HG02943 (cell line): ENCODE measurements at regions not wholly inside any gene's neighbourhood (a gene's known extent, or its start where the extent isn't known, plus 50 kb on each side); places are given as distances from the start of the nearest gene placed in this dataset.

Source experiments
- ATAC-seq: cut with Tn5 transposase; IDR thresholded peaks from one replicate; pipeline ENCODE4 v1.9.1; 2021; ENCODE audit warnings: mild to moderate bottlenecking, low read depth, moderate library complexity; ENCODE audit not compliant: unreplicated experiment

DNA sequence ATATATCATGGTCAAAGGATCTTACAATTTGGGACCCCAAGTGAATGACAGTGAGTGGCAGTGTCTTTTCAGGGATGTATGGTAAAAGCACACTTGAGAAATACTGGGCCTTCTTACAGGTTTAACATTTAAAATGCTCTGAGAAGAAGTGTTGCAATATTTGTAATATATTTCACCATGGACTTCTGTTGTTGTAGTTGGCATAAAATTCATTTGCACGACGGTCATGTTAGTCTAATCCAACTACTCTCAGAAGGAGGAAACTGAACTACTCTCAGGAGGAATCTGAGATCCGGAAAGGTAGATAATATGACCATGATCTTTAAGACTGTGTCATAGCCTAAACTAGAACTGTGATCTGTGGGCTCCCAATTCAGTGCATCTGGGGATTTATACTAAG, 700.1 kb downstream of the HDGFL1 start:
- no peak for ATAC-seq

DNA sequence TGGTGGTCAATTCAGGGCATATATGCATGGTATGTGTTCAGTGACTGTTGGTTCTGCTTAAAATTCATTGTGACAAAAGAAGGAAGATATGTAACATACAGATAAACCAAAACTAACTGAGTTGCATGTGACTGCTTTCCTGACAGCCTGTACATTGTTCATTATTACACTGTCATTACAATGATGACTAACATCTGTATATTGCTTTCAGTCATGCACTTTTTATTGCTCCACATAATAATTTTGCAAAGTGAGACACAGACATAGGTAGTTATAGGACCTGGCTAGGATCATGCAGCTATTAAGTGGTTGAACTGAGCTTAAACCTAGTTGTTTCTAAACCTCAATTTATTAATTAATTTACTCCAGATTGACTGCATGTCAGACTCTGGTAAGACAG, 703.2 kb downstream of the HDGFL1 start:
- no peak for ATAC-seq

DNA sequence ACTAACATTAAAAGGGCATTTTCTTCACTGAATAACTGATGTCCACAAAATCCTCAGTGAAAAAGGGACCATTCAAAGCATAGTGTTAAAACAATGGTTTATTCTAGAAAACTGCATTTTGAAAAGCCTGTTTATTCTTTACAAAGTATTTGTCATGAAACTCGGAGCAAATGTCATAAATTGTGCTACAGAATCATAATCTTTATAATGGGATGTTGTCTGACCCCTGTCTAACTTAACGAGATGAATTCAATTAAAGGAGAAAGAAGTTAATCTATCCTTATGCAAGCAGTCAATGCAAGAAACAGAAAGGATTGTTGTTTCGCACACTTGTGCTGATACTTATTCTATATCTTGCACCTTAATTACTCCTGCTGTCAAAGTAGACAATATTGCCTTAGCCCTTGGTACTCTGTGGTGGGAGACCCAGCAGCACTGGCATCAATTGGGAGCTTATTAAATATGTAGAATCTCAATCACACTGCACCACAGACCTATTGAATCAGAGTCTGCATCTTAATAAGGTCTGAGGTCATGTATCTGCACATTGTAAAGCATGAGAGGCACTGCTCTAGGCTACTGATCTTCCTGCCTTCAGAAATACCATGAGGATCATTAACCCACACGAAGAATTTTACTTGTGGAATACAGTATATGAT, 708.3 kb downstream of the HDGFL1 start:
- ATAC-seq: no peak

DNA sequence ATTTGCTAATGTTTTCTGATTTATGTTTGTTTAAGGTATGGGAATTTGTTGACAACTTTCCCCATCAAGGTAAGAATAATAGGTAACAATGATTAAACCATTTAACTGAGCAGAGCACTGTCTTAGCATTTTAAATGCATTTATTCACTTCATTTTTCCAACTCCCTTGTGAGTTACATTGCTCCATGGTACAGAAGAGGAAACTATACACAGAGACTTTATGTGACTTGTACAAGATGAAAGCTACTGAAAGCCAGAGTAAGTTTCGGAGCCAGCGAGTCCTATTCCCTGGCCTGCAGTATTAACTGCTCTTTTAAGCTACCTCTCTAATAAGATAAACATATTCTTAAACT, 708.8 kb downstream of the HDGFL1 start:
- no peak for ATAC-seq

DNA sequence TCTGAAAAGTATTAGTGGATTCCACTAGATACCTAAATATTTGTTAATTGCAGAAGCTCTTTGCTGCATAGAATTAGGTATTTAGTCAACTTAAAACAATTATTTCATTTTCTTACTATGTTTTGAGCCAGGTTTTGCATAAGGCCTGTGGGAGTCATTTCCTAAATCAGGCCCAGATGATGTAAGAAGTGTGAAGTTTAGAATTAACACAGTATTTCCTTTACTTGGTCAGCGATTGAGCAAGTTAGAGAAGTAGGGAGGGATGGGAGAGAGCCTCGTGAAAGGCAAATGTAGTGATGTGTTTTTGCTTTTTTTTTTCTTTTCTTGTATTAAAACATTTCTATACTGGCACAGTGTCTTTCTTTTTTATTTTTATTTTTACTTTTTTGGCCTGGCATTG, 711.1 kb downstream of the HDGFL1 start:
- no peak for ATAC-seq

DNA sequence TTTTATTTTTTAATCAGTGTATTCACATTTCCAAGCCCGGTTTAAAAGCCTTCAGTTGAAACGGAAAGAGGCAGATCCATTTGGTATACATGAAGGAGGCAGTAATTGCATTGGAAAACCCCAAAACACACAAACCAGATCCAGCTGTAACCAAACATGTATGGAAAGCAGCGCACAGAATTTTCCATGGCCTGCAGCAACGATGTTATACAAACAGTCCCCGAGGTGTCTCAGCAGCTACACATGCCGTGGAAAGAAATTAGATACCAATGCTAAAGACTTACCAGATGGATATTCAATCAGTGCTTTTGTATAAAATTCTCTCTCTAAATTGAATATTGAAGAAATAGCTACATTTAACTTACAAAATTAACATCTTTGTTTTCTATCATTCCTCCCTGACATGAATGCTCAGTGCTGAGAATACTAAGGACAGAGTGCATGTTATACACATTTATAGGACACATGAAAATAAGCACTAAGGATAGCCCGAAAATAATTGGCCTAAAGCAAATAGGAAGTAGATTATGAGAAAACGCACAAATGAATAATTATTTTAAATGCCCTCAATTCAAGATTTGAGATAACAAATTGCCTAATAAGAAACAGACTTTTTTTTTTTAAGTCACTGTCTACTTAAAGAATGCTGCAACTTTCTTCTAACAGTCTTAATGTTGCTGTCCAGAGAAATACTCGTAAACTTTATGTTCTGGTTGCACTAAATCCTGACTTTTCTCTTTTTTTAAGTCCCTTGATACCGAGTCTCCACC, 713.1 kb downstream of the HDGFL1 start:
- ATAC-seq: no peak

DNA sequence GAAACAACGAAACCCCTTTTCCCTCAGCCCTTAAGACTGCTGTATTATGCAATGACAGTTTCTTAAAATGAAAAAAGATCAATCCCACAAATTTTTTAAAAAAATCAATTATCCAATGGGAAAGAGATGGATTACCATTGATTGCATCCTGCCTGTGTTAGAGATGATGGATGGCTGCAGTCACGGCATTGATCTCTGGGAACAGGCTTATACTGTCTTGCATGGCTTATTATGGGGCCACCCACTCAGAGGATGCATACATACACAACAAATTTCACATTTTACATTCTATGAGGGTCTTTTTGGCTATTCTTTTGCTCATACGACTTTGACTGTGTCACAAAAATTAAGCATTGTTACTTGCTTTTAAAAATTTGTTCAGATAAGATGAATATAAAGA, 724.3 kb downstream of the HDGFL1 start:
- no peak for ATAC-seq

DNA sequence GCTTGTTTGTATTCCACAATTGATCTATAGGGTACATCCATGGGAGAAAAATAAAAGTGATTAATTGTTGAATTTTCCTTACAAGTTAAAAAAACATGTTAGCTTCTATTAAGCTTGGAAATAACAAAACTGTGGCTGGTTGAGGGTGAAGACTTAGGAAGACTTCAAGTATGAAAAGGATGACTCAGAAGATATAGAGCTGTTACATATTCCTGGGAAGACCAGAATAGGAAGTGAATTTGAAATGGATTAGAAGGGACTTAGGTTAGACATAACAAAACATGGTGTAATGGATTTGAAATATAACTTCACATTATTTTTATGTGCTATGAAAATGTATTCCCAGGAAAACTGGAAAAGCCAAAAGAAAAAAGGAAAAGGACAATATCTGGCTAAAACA, 732.2 kb downstream of the HDGFL1 start:
- no peak for ATAC-seq

DNA sequence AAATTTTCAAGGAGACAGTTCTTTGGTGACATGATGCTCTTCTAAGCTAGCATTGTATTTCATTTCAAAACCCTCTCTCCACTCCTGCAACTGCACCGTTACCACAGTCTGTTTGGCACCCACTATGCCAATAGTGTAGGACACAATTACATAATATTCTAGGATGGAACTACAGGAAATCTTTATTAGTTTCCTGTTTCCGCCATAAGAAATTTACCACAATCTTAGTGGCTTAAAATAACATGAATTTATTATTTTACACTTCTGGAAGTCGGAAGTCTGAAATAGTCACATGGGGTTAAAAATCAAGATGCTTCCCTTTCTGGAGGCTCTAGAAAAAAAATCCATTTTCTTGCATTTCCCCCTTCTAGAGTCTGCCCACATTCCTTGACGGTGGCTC, 733.1 kb downstream of the HDGFL1 start:
- no peak for ATAC-seq

DNA sequence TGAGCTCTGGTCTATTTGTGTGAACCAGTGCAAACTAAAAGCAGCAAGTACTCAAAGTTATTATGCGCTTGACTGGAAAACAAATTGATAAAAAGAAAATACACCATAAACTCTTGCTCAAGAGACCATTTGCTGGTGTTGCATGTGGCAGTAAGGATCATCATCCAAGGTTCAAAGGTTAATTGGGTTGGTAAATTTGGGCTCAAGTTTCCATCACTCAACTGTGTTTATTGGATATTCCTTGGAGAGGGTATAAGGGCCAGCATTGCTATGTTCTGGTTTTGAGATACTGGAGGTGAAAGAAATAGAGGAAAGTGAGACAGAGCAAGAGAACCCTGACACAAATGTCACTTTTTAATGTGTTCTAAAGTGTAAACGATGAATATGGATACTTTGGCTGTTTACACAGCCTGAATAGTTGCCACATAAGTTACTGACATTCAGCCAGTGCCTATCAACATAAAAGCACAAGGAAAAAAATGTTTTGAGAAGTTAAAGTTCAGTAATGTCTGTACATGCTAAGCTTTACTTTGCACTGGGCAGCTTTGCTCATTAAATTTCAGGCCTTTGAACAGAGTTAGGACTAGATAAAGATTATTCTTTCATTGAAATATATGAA, 736.1 kb downstream of the HDGFL1 start:
- no peak for ATAC-seq

DNA sequence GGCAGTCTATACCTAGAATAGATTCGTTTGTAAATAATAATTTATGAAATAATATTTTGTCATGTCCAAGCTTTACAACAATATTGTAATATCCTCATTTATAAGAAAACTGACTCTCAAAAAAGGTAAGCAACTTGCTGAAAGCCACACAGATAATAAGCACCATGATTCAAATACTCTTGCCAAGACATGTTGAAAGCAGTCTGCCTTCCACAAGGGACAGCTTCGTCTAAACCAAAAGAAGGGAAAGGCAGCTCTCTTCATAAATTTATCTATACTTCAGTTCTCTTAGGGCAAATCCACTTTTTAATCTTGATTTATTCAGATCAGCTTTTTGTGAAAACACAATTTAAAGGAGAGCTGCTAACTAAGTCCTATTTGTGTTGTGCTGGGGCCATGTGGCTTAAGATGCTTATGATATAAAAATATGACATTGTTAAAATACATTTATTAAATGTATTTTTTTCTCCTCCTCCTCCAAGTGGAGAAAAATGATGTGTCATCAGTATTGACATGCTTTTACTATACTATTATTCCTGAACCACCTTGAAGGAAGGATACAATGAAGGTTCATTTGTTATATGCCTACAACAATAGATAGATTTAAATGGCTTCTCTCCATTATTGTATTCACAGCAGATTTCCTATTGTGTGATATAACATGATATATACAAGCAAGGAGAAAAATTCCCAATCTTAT, 737.0 kb downstream of the HDGFL1 start:
- ATAC-seq: no peak

DNA sequence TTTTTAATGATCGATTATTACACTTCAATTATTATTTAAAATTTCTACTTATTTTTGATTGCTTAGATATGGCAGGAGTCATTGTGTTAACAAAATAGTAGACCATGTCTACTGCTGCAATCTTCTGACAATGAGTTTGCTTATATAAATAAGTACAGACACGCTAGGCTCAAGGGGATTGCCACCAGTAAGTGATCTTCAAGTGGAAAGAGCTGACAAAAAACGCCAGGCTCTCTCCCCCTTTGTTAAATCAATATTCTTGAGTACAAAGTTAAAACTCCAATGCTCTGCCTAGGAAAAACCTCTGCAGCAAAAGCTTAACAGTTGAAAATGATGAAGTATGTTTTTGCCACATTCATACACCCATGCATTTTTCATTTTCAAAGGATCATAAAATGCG, 738.1 kb downstream of the HDGFL1 start:
- no peak for ATAC-seq

DNA sequence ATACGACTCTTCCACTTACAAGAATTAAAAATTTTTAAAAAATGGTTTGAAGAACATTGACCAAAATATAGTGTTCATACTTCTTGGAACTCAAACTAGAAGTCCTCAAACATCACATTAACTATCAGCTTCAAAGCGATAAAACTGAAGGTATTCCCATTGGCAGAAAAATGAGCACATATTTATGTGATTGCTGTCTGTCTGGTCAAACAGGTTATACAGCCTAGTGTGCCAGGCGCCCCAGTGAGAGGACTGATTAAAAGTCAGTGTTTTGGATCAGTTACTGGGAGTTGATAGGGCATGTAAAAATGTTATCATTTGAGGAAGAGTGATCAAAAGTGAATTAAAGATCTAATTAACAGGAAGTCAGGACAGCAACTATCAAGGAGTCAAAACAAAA, 738.8 kb downstream of the HDGFL1 start:
- ATAC-seq: no peak

DNA sequence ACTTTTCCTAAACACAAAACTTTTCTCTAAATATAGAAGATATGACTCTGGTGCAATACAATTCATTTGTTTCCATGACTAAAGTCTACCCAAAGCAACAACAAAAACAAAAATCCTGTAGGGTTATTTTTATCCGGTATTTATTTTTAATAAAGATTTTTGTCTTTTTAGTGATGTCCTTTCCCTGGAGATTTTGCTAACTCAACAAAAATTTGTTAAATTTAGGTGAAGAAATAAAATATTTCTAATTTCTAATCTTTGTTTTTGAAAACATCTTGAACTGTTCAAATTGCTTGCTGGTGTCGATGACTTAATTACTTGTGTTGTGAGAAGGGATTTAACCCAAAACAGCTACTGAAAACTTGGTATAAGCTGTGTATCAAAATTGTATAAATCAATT, 741.8 kb downstream of the HDGFL1 start:
- ATAC-seq: no peak

DNA sequence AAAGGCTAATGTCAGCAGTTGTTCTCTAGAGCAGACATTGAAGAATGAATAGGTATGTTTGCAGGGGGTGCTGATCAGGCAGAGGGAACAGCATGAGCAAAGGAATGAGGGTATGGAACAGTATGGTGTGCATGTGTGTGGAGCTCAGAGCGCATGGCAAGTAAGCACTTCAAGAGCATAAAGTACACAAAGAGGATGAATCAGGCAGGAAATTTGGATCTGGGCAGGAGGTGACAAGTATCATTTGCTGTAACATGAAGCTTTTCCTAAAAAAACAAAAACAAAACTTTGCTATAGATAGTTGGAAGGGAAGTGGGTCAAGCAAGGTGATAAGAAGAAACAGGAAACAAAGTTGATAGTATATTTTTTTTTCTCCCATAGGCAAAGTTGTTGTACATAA, 746.8 kb downstream of the HDGFL1 start:
- no peak for ATAC-seq

DNA sequence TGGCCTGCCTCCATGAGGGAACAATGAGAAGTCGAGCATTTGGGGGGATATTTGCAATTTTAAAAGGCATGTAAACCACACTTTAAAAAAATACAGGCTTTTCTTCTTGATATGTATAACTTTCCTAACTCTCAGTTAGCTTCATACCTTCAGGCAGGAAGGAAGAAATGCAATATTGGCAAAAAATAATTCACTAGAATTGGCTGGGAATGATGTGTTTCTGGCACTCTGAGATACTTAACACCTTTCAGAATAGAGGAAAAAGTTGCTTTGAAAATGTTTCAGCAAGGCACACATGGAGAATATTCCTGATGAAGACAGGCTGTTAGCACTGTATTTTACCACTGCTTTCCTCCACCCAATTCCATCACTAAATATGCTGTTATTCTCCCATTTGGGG, 747.6 kb downstream of the HDGFL1 start:
- no peak for ATAC-seq

DNA sequence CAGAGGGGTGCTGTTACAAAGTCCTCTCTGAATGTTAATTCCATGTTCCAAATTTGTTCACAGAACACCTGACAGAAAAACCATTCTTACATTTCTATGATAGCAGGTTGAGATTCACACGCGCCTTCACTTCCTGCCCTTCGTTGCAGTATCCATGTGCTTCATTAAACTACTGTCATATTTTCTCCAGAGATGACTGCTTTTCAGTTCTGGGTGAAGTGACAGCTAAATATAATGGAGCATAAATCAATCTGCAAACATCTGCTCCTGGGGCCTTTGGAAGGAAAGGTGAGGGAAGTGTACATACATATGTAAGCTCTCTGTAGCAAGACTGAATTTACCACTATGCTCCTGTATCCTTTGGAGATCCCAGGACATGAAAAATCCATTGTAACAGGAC, 750.2 kb downstream of the HDGFL1 start:
- ATAC-seq: no peak

DNA sequence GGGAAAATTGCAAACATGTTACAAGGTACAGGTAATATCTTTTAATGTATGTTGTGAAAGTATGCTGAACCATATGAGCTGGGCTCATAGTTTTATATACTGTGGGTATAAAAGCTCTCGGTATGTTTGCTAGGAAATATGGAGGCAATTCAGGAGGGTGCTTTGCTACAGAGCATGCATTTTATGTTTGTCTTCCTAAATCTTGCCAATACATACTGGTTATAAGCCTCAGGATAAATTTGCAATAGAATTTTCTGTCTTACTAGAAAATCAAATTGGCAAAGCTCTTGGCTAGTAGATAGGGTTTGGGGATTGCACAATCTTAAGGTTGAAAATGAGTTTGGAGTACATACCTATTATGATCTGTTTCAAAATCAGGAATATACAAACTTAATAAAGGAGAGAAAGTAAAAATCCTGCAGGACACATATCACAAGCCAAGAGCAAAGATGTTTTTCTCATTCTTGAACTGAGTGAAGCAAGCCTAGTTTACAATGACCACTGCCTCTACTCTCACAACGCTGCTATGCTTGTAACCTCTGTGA, 751.2 kb downstream of the HDGFL1 start:
- ATAC-seq: no peak

DNA sequence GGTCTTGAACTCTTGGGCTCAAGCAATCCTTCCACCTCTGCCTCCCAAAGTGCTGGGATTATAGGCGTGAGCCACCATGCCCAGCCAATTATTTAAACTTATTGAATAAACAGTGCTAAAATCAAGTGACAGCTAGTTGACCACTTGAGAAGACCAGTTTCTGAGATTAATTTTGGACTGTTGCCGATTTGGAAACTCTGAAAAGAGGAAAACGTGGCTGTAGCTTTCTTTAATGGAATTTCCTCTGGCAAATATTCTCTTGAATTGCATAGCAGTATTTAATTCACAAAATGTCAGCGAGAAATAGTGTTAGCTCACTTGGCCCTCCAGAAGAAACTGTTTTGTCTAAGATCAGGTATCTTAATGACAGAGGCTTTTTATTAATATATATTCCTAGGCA, 754.5 kb downstream of the HDGFL1 start:
- ATAC-seq: no peak

DNA sequence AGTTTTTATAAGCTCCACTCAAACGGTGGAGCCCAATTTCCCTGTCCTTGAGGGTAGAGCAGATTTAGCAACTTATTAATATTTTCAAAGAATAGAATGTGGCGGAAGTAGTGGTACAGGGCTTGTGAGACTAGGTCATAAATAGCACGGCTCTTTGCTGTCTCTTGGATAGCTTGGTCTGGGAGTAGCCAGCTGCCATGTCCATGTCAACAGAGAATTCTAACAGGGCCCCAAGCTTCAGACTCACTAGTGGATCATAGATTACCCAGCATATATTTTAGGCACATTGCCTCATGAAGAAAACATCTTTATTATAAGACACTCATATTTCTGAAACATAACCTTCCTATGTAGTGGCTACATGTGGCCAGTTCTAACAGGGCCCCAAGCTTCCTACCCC, 755.7 kb downstream of the HDGFL1 start:
- ATAC-seq: no peak

DNA sequence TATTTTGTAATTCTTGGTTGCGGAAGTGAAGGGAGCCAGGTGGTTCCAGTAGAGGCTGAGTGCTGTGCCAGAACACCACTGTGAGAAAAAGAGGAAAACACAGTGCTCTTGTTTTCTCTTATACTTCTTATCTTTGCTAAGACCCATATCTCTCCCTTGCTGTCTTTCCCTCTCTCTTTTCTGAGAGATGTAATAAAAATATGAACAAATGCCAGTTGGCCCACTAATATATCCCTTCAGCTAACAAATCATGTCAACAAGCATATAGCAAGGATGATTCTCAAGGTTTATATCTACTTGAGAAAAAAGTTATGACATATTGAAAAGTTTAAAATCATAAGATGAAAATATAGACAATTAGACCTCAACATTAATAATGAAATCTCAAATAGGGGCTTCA, 758.3 kb downstream of the HDGFL1 start:
- no peak for ATAC-seq
